Activated naive CD8-positive, alpha-beta T cell treated with anti-CD3 and anti-CD28 coated beads, Interleukin-2, amount 10 ng/mL, durations not matched to agents 7 days and 5 days (primary cell): ENCODE measurements at regions not wholly inside any gene's neighbourhood (a gene's known extent, or its start where the extent isn't known, plus 50 kb on each side); places are given as distances from the start of the nearest gene placed in this dataset.

ENCODE experiments used
- ATAC-seq: fragments of 150-1000 bp; cut with Tn5 transposase; one replicate; pipeline ENCODE4 v1.10.0; 2021; ENCODE audit warnings: low read depth, moderate library complexity
- POLR2A ChIA-PET: fragments of 350-600 bp; sonication (Branson Sonifier 250); formaldehyde crosslinking; loops from one replicate; lab custom pipeline; 2021; ENCODE audit warnings: antibody characterized with exemption; lab: Charles Lee
- DNase-seq: peaks from one replicate; pipeline ENCODE4 v3.0.0; 2021
- H3K27ac Mint-ChIP-seq: one replicate; pipeline ENCODE4 v1.8.0; 2022; ENCODE audit warnings: mild to moderate bottlenecking, mixed read lengths
- H3K27me3 Mint-ChIP-seq: one replicate; pipeline ENCODE4 v1.8.0; 2022; ENCODE audit warnings: mild to moderate bottlenecking, moderate library complexity, mixed read lengths
- H3K36me3 Mint-ChIP-seq: one replicate; pipeline ENCODE4 v1.8.0; 2021; ENCODE audit warnings: mild to moderate bottlenecking, mixed read lengths
- H3K4me1 Mint-ChIP-seq: one replicate; pipeline ENCODE4 v1.8.0; 2021; ENCODE audit warnings: mixed read lengths
- H3K4me3 Mint-ChIP-seq: one replicate; pipeline ENCODE4 v1.8.0; 2022; ENCODE audit warnings: mild to moderate bottlenecking, moderate library complexity, mixed read lengths
- H3K9me3 Mint-ChIP-seq: one replicate; pipeline ENCODE4 v1.8.0; 2021; ENCODE audit warnings: mixed read lengths

DNA sequence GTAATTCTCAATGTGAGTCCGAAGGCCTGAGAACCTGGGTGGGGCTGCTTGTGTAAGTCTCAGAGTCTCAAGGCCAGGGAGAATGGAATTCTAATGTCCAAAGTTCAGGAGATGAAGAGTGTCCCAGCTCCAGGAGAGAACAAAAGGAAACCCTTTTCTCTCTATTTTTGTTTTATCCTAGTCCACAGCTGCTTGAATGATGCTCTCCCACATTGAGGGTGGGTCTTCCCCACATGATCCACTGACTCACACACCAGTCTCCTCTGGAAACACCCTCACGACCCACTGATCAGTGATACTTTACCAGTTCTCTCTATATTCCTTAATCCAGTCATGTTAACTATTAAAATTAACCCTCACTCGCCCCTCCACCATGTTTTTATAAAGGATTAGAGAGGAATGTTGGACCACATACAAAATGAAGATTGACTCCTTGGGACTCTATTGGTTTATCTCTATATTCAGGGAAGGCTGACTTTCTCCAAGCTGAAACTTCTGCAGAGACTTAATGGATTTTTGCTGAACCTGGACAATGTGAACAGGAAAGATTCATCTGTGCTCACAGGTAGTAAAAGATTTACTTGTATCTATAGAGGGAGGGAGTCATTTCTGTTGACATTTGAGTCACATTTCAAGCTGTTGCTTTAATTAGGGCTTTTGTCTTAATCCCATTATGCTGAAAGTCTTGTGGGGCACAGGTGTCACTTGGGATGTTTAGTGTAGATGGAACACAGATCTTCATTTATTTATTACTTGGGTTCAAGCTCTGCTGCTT is 1061.0 kb upstream of the TMEM132C start:
- ATAC-seq, result no peak
- Mint-ChIP-seq H3K27ac (no peak overlapping the region), H3K4me1 (no peaks in the 10 kb centered on the region), H3K9me3 (no peaks in the 10 kb centered on the region), H3K36me3 (no peaks in the 10 kb centered on the region), H3K4me3 (no peak overlapping the region), H3K27me3 (peaks cover 4% of the 10 kb centered on the region)
- POLR2A ChIA-PET, result no interaction called here
- DNase-seq, result no peak

DNA sequence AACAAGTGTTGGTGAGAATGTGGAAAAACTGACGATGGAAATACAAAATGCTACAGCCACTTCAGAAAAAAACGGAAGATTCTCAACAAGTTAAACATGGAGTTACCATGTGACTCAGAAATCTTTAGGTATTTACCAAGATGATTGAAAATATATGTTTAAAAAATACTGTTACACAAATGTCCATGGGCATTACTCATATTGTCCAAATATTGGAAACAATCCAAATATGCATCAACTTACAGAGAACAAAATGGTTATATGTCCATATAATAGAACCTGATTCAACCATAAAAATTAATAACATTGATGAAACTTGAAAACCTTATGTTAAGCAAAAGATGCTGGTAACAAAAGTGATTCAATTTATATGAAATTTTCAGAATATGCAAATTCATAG is 1057.7 kb upstream of the TMEM132C start:
- no peak overlapping the region for H3K27ac Mint-ChIP-seq
- no peaks in the 10 kb centered on the region for H3K9me3 Mint-ChIP-seq
- ATAC-seq (no peak), DNase-seq (no peak)
- H3K4me3 Mint-ChIP-seq, result no peak overlapping the region
- H3K4me1 Mint-ChIP-seq, result no peaks in the 10 kb centered on the region
- H3K27me3 Mint-ChIP-seq, result peaks cover 7% of the 10 kb centered on the region
- no peaks in the 10 kb centered on the region for H3K36me3 Mint-ChIP-seq
- POLR2A ChIA-PET, result no interaction called here

DNA sequence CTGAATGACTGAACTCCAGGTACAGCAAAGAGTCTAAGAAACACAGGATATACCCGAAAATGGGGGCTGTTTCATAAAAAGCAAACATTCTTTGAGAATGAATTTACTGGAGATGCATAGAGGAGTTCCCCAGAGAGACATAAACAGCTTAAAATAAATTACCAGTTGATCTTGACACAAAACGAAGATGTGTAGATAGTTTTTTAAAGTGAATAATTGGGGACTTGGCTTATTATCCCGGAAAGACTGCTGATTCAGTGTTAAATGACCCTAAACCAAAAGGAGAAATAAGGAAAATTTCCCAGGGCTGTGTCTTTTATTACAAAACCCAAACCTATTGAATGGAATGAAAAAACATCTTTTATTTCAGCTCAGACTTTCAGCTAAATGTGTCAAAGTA is 1052.8 kb upstream of the TMEM132C start:
- Mint-ChIP-seq H3K9me3 (no peaks in the 10 kb centered on the region), H3K4me3 (no peak overlapping the region), H3K27ac (no peak overlapping the region), H3K4me1 (no peaks in the 10 kb centered on the region), H3K36me3 (no peaks in the 10 kb centered on the region), H3K27me3 (peaks cover 3% of the 10 kb centered on the region)
- POLR2A ChIA-PET, result no interaction called here
- no peak for DNase-seq
- ATAC-seq, result no peak

DNA sequence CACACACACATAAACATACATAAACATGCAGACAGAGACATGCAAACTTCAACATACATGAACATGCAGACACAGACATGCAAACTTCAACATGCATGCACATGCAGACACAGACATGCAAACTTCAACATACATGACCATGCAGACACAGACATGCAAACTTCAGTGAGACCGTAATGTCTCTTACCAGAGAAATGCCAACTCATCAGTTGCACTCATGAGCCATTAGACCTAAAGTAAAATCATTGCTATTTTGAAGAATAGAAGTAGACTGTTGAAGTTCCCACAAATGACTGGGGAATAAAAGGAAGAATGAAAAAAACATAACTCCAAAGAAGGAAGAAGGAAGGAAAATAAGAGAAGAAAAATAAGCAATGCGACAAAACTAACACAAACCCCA is 1044.0 kb upstream of the TMEM132C start:
- H3K4me3 Mint-ChIP-seq, result no peak overlapping the region
- H3K36me3 Mint-ChIP-seq, result no peaks in the 10 kb centered on the region
- no peaks in the 10 kb centered on the region for H3K9me3 Mint-ChIP-seq
- no peak for ATAC-seq
- DNase-seq, result no peak
- peaks cover 3% of the 10 kb centered on the region for H3K27me3 Mint-ChIP-seq
- POLR2A ChIA-PET, result no interaction called here
- H3K27ac Mint-ChIP-seq, result no peak overlapping the region
- H3K4me1 Mint-ChIP-seq, result no peaks in the 10 kb centered on the region

DNA sequence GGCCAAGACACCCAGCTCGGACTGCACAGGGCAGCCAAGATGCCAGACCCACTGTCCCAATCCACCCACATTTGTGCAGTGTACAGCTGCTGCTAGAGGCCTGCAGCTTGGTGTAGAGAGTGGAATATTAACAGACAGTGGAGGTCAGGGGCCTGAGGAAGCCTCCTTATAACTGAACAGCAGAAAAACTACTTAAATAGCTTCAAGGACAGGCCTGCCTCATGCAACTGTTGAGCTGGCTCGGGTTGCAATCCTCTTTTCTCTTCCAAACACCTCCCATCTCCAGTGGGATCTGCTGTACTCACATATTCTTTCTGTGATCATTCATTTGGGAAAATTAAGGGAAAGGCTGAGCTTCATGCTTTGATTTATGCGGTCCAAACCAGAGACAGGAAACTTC is 1043.2 kb upstream of the TMEM132C start:
- H3K36me3 Mint-ChIP-seq, result no peaks in the 10 kb centered on the region
- H3K4me1 Mint-ChIP-seq, result no peaks in the 10 kb centered on the region
- DNase-seq (no peak), ATAC-seq (no peak)
- H3K27me3 Mint-ChIP-seq, result peaks cover 3% of the 10 kb centered on the region
- no peaks in the 10 kb centered on the region for H3K9me3 Mint-ChIP-seq
- H3K4me3 Mint-ChIP-seq, result no peak overlapping the region
- POLR2A ChIA-PET, result no interaction called here
- no peak overlapping the region for H3K27ac Mint-ChIP-seq

DNA sequence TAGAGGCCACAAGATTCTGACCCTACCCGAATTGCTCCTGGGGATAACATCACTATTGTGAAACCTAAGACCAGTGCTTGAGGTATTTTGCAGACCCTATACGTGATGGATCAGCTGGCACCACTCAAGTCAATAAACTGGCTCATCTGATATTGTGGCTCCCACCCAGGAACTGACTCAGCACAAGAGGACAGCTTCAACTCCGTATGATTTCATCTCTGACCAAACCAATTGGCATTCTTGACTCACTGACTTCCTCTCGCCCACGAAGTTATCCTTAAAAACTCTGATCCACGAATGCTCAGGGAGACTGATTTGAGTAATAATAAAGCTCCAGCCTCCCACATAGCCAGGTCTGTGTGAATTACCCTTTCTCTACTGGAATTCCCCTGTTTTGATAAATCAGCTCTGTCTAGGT is 1036.1 kb upstream of the TMEM132C start:
- no peaks in the 10 kb centered on the region for H3K27me3 Mint-ChIP-seq

DNA sequence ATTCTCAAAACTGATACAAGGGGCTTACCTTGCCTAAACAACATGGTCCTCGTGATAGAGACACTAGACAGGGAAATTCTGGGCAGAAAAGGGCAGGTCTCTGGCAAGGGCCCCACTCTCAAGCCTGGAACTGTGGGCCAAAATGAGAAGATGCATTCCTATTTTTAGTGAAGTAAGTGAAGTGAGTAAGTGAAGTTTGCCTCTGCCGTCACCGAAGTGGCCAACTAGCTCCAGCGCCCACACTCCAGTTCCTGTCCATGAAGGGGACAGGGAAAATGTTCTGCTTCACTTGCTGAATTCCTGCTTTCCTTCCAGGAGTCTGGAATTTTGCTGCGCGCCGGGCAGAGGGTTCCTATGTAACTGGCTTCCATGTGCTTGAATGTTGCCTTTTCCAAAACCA is 1035.6 kb upstream of the TMEM132C start:
- no peak for DNase-seq
- POLR2A ChIA-PET, result no interaction called here
- Mint-ChIP-seq H3K27me3 (no peaks in the 10 kb centered on the region), H3K36me3 (no peaks in the 10 kb centered on the region), H3K9me3 (no peaks in the 10 kb centered on the region), H3K4me3 (no peak overlapping the region), H3K4me1 (no peaks in the 10 kb centered on the region), H3K27ac (no peak overlapping the region)
- no peak for ATAC-seq

More for the DNA sequence above, 1036.1 kb upstream of the TMEM132C start:
- H3K27ac Mint-ChIP-seq, result no peak overlapping the region
- no peaks in the 10 kb centered on the region for H3K4me1 Mint-ChIP-seq
- ATAC-seq, result no peak
- no peak for DNase-seq
- H3K9me3 Mint-ChIP-seq, result no peaks in the 10 kb centered on the region
- no peak overlapping the region for H3K4me3 Mint-ChIP-seq
- POLR2A ChIA-PET, result no interaction called here
- H3K36me3 Mint-ChIP-seq, result no peaks in the 10 kb centered on the region

DNA sequence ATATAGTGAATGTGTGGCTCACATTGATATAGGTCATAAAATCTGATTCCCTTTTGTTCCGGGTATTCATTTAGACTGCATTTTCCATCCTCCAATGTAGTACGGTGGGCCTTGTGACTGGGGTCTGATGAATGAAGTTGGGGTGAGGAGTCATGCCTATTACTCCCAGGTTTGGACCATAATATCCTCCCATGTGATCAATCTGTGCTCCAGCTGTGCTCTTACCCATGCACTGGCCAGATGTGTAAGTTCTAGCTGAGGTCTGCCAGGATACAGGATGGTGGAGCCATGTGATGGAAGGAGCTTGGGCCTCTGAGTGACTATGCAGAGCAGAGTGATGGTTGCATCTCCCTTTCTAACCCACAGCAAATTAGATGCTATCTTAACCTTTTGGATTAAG is 1034.0 kb upstream of the TMEM132C start:
- Mint-ChIP-seq H3K27ac (no peak overlapping the region), H3K4me1 (no peaks in the 10 kb centered on the region), H3K27me3 (no peaks in the 10 kb centered on the region), H3K4me3 (no peak overlapping the region), H3K9me3 (no peaks in the 10 kb centered on the region), H3K36me3 (no peaks in the 10 kb centered on the region)
- POLR2A ChIA-PET, result no interaction called here
- ATAC-seq (no peak), DNase-seq (no peak)

DNA sequence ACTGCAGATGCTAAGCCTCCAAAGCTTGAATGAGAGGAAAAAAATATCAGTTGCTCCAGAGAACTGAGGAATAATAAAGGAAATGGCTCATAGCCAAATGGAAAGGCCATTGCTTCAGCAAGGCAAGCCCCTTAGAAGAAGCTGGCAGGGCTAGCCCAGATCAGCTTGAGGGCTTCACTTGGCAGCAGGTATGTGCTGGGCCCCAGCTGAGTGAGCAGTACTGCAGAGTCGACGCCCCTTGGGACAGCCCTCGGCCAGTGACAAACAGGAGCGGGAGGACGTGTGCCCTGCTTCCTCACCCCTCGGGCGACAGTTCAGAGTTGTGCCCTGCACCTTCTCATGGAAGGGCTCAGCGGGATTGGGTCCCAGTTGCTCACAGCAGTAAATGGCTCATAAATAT is 1031.2 kb upstream of the TMEM132C start:
- no peaks in the 10 kb centered on the region for H3K36me3 Mint-ChIP-seq
- no peaks in the 10 kb centered on the region for H3K4me1 Mint-ChIP-seq
- no peak overlapping the region for H3K27ac Mint-ChIP-seq
- no peaks in the 10 kb centered on the region for H3K9me3 Mint-ChIP-seq
- no peak for ATAC-seq
- no peak for DNase-seq
- no peak overlapping the region for H3K4me3 Mint-ChIP-seq
- POLR2A ChIA-PET, result no interaction called here
- no peaks in the 10 kb centered on the region for H3K27me3 Mint-ChIP-seq

DNA sequence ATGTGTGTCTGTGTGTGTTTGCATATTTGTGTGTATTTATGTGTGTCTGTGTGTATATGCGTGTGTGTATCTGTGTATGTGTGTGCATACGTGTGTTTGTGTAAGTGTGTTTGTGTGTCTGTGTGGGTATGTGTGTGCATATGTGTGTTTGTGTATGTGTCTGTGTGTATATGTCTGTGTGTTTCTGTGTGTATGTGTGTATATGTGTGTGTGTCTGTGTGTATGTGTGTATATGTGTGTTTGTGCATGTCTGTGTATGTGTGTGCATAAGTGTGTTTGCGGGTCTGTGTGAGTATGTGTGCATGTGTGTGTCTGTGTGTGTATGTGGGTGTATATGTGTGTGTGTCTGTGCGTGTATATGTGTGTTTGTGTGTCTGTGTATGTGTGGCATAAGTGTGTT is 1030.5 kb upstream of the TMEM132C start:
- no peaks in the 10 kb centered on the region for H3K27me3 Mint-ChIP-seq
- H3K9me3 Mint-ChIP-seq, result no peaks in the 10 kb centered on the region
- POLR2A ChIA-PET, result no interaction called here

DNA sequence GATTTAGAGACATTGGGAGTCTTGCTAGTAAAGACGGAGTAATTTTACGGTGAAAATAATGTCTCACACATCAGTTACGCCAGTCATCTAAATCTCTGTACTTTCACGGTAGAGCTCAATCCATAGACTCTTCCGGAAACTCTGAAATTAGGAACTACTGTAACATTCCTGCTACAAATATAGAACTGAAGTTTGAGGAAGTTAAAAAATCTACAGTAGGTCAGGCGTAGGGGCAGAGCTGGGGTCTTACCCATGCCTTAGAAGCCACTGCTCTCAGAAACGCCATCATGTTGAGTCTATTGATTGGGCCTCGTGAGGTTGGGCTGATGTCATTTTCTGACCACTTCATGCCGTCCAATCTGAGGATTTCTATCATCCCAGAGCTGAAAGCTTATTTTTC is 1029.8 kb upstream of the TMEM132C start:
- Mint-ChIP-seq H3K36me3 (no peaks in the 10 kb centered on the region), H3K27ac (no peak overlapping the region), H3K4me3 (no peak overlapping the region), H3K4me1 (no peaks in the 10 kb centered on the region), H3K27me3 (no peaks in the 10 kb centered on the region), H3K9me3 (no peaks in the 10 kb centered on the region)
- DNase-seq, result no peak
- ATAC-seq, result no peak
- POLR2A ChIA-PET, result no interaction called here

More for the DNA sequence above, 1030.5 kb upstream of the TMEM132C start:
- no peaks in the 10 kb centered on the region for H3K36me3 Mint-ChIP-seq
- H3K4me1 Mint-ChIP-seq, result no peaks in the 10 kb centered on the region
- no peak overlapping the region for H3K4me3 Mint-ChIP-seq
- ATAC-seq (no peak), DNase-seq (no peak)
- H3K27ac Mint-ChIP-seq, result no peak overlapping the region

DNA sequence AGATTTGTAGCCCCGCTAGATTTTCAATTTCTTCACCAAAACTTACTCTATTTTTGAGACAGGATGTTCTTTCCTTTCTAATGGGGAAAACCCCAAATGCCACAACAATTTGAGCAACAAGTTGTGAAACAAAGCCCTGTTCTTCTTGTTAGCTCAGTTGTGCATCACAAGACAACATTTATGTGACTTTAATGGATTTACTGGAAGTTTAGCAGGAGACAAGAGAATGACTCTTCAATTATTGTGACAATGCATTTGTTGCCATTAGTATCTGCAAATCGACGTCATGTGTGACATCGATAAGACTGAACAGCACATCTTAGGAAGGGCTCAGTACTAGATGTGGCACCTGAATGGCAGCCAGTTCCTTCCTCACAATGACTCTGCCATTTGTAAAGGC is 1028.9 kb upstream of the TMEM132C start:
- Mint-ChIP-seq H3K27ac (no peak overlapping the region), H3K4me3 (no peak overlapping the region), H3K27me3 (no peaks in the 10 kb centered on the region), H3K9me3 (no peaks in the 10 kb centered on the region), H3K36me3 (no peaks in the 10 kb centered on the region), H3K4me1 (no peaks in the 10 kb centered on the region)
- POLR2A ChIA-PET, result no interaction called here
- ATAC-seq (no peak), DNase-seq (no peak)

DNA sequence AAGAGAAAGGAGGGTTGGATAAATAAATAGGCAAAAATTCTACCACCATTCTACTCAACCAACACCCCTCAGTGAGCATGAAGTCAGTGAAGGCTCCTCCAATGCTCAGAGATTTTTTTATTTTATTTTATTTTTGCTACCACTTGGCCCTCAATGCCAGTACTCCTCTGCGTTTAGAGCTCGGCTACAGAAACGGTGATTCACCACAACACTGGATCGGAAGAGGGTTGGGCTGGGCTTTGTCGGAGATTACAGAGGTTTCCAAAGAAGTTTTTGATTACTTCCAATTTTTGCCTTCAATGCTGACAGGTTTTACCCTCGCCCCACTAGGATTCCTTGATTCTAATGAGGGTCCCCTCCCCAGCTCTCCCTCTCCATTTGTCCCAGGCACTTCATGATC is 1027.2 kb upstream of the TMEM132C start:
- no peaks in the 10 kb centered on the region for H3K27me3 Mint-ChIP-seq
- no peaks in the 10 kb centered on the region for H3K9me3 Mint-ChIP-seq
- DNase-seq (no peak), ATAC-seq (no peak)
- no peak overlapping the region for H3K27ac Mint-ChIP-seq
- POLR2A ChIA-PET, result no interaction called here
- no peak overlapping the region for H3K4me3 Mint-ChIP-seq
- H3K4me1 Mint-ChIP-seq, result no peaks in the 10 kb centered on the region
- H3K36me3 Mint-ChIP-seq, result no peaks in the 10 kb centered on the region

DNA sequence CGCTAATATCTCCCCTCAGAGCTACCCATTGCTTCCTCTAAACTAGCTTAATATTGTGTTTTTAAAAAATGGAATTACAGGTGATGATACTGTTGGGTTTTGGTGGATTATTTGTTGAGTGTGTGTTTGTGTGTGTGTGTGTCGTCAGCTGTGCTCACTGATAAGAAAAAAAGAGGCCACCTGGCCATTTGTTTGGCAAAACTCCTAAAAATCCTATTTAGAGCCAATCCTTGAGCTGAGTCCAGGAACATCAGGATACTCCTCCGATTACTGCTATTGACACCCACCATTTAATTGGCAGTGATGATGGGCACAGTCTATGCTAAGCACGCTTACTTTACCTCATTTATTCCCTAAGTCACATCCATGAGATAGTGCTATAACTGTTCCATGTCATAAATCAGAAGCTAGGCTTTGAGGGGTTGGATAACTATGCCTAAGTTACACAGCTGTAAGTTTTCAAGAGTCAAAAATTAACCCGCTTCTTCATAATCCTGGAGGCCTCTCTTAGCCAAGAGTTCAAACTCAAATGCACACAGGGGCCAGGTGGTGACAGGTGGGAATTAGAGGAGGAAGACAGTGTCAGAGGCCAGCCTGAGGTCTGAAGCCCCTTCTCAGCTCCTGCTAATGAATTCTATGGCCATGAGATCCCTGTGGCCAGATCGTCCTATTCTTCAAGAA is 1026.6 kb upstream of the TMEM132C start:
- no peaks in the 10 kb centered on the region for H3K4me1 Mint-ChIP-seq
- H3K9me3 Mint-ChIP-seq, result no peaks in the 10 kb centered on the region
- no peak overlapping the region for H3K4me3 Mint-ChIP-seq
- no peaks in the 10 kb centered on the region for H3K27me3 Mint-ChIP-seq
- no peak for DNase-seq
- H3K27ac Mint-ChIP-seq, result no peak overlapping the region
- H3K36me3 Mint-ChIP-seq, result no peaks in the 10 kb centered on the region
- POLR2A ChIA-PET, result no interaction called here
- ATAC-seq, result no peak
